Activated T-helper 1 cell treated with anti-CD3 and anti-CD28 coated beads, Interleukin-2, amount 50 U/mL, for 16 hours (primary cell): ENCODE measurements at regions not wholly inside any gene's neighbourhood (a gene's known extent, or its start where the extent isn't known, plus 50 kb on each side); places are given as distances from the start of the nearest gene placed in this dataset.
"Not testable (repeated sequence)": the region's sequence is repeated elsewhere in the genome, so short reads cannot be mapped to it uniquely, and the experiment has no call there.

Experiments
- DNase-seq, 2 donors: peaks; one replicate each; pipeline ENCODE4 v3.0.0-alpha.2; 2020; ENCODE audit warnings: low read depth in 1 of 2, low spot score in 1 of 2

GRCh38 chr1:224029286-224030025 is 84.5 kb upstream of the FBXO28 start:
- not testable (repeated sequence) for DNase-seq

GRCh38 chr1:224028802-224029201 is 85.1 kb upstream of the FBXO28 start:
- not testable (repeated sequence) for DNase-seq

- DNase-seq, result not testable (repeated sequence)
Measured at GRCh38 chr1:224023122-224023521, 90.8 kb upstream of the FBXO28 start.

GRCh38 chr1:224022249-224022970 is 91.5 kb upstream of the FBXO28 start:
- not testable (repeated sequence) for DNase-seq

GRCh38 chr1:224019866-224020265 is 94.0 kb upstream of the FBXO28 start:
- not testable (repeated sequence) for DNase-seq

- DNase-seq, result not testable (repeated sequence)
Measured at GRCh38 chr1:224015782-224016181, 98.1 kb upstream of the FBXO28 start.

GRCh38 chr1:224014330-224014649 is 99.6 kb upstream of the FBXO28 start:
- no peak for DNase-seq

- DNase-seq, result not testable (repeated sequence)
Measured at GRCh38 chr1:224013626-224014329, 100.1 kb upstream of the FBXO28 start.

GRCh38 chr1:224012807-224013434 is 101.0 kb upstream of the FBXO28 start:
- DNase-seq, result not testable (repeated sequence)

GRCh38 chr1:224012162-224012561 is 101.7 kb upstream of the FBXO28 start:
- not testable (repeated sequence) for DNase-seq

- not testable (repeated sequence) for DNase-seq
Measured at GRCh38 chr1:224011751-224012150, 102.2 kb upstream of the FBXO28 start.

- DNase-seq, result not testable (repeated sequence)
Measured at GRCh38 chr1:224011153-224011552, 102.8 kb upstream of the FBXO28 start.

- not testable (repeated sequence) for DNase-seq
Measured at GRCh38 chr1:224005973-224006372, 107.9 kb upstream of the FBXO28 start.

- DNase-seq, result not testable (repeated sequence)
Measured at GRCh38 chr1:224004552-224005315, 109.2 kb upstream of the FBXO28 start.

- DNase-seq, result not testable (repeated sequence)
Measured at GRCh38 chr1:224003896-224004295, 110.0 kb upstream of the FBXO28 start.

- not testable (repeated sequence) for DNase-seq
Measured at GRCh38 chr1:224001757-224002156, 112.2 kb upstream of the FBXO28 start.

GRCh38 chr1:223999761-224000160 is 114.2 kb upstream of the FBXO28 start:
- not testable (repeated sequence) for DNase-seq

GRCh38 chr1:223998676-223999455 is 115.0 kb upstream of the FBXO28 start:
- DNase-seq, result not testable (repeated sequence)

GRCh38 chr1:223996376-223996775 is 117.5 kb upstream of the FBXO28 start:
- not testable (repeated sequence) for DNase-seq
